Left lung (tissue), 4 donors: ENCODE measurements at regions not wholly inside any gene's neighbourhood (a gene's known extent, or its start where the extent isn't known, plus 50 kb on each side); places are given as distances from the start of the nearest gene placed in this dataset.

Experiments used
- ATAC-seq: fragments of 200-7000 bp; cut with Tn5 transposase; one replicate; pipeline ENCODE4 v1.9.1; 2020; ENCODE audit warnings: moderate library complexity
- DNase-seq, 4 donors: peaks; one replicate each; pipeline ENCODE4 v3.0.0-alpha.2; 2013 to 2020
- H3K27ac ChIP-seq, 2 donors: fragments of 200-600 bp; sonication (generic) in 1 of 2; one replicate each; pipeline versions ENCODE4 v1.5.0 to v1.8.0; 2020 to 2021
- H3K27me3 ChIP-seq, 2 donors: fragments of 200-600 bp; sonication (generic) in 1 of 2; one replicate each; pipeline versions ENCODE4 v1.5.0 to v1.8.0; 2020 to 2021
- H3K36me3 ChIP-seq, 2 donors: fragments of 200-600 bp; sonication (generic) in 1 of 2; one replicate each; pipeline versions ENCODE4 v1.5.0 to v1.8.0; 2020 to 2021
- H3K4me1 ChIP-seq, 2 donors: fragments of 200-600 bp; one replicate each; pipeline ENCODE4 v1.8.0; 2021
- H3K4me3 ChIP-seq, 2 donors: fragments of 200-600 bp; sonication (generic) in 1 of 2; one replicate each; pipeline versions ENCODE4 v1.5.0 to v1.8.0; 2020 to 2021; ENCODE audit warnings: mild to moderate bottlenecking in 1 of 2
- H3K9me3 ChIP-seq, 2 donors: fragments of 200-600 bp; sonication (generic) in 1 of 2; one replicate each; pipeline versions ENCODE4 v1.5.0 to v1.8.0; 2020 to 2021
- CTCF ChIP-seq, 2 donors: fragments of 200-600 bp; sonication (generic) in 1 of 2; IDR thresholded peaks; one replicate each; pipeline versions ENCODE4 v1.5.0 to v1.8.0; 2021; ENCODE audit warnings: antibody characterized with exemption in 2 of 2
- intact Hi-C, 2 donors: fragments of 100-400 bp; cut with DNase I; formaldehyde crosslinking; loops; one replicate each; pipeline versions ENCODE4 v1.11.2 to v1.14.2; 2022
- donor health status: DM: no; HTN: yes; CAD: no.
- donor health status: DM: no; HTN: no; CAD: no.

- intact Hi-C loops = no loop called here
- Histone ChIP-seq H3K27ac (no peak overlapping the region), H3K4me3 (no peak overlapping the region), H3K9me3 (no peaks in the 10 kb centered on the region), H3K4me1 (no peaks in the 10 kb centered on the region), H3K27me3 (peaks cover 0 to 5% of the 10 kb centered on the region in 2 donors), H3K36me3 (no peaks in the 10 kb centered on the region)
- ATAC-seq (no peak), DNase-seq (no peak)
- no peak for TF ChIP-seq CTCF (IDR thresholded peaks at IDR 0.05)
Measured at GRCh38 chr3:182621435-182622240, 171.7 kb upstream of the ATP11B start.

GRCh38 chr3:182622241-182622545, 171.1 kb upstream of the ATP11B start:
- Histone ChIP-seq H3K9me3 (no peaks in the 10 kb centered on the region), H3K36me3 (no peaks in the 10 kb centered on the region), H3K4me3 (no peak overlapping the region), H3K27me3 (peaks cover 0 to 5% of the 10 kb centered on the region in 2 donors), H3K4me1 (no peaks in the 10 kb centered on the region), H3K27ac (no peak overlapping the region)
- no peak for DNase-seq
- no peak for TF ChIP-seq CTCF (IDR thresholded peaks at IDR 0.05)
- intact Hi-C loops = no loop called here
- ATAC-seq = no peak

- TF ChIP-seq CTCF (IDR thresholded peaks at IDR 0.05) = no peak
- ATAC-seq (no peak), DNase-seq (no peak)
Measured at GRCh38 chr3:182626484-182627467, 166.5 kb upstream of the ATP11B start.

GRCh38 chr3:182628531-182628930, 164.8 kb upstream of the ATP11B start:
- DNase-seq (no peak), ATAC-seq (no peak)
- H3K4me1 ChIP-seq = no peaks in the 10 kb centered on the region
- H3K4me3 ChIP-seq = no peak overlapping the region
- intact Hi-C loops = no loop called here
- H3K9me3 ChIP-seq = no peaks in the 10 kb centered on the region
- H3K27me3 ChIP-seq = no peaks in the 10 kb centered on the region
- H3K27ac ChIP-seq = no peak overlapping the region
- no peak for TF ChIP-seq CTCF (IDR thresholded peaks at IDR 0.05)
- H3K36me3 ChIP-seq = no peaks in the 10 kb centered on the region

More at GRCh38 chr3:182626484-182627467, 166.5 kb upstream of the ATP11B start:
- intact Hi-C loops = no loop called here
- H3K27me3 ChIP-seq = no peaks in the 10 kb centered on the region
- H3K9me3 ChIP-seq = no peaks in the 10 kb centered on the region
- H3K4me3 ChIP-seq = no peak overlapping the region
- no peaks in the 10 kb centered on the region for H3K36me3 ChIP-seq
- no peaks in the 10 kb centered on the region for H3K4me1 ChIP-seq
- H3K27ac ChIP-seq = no peak overlapping the region

- Histone ChIP-seq H3K27me3 (no peaks in the 10 kb centered on the region), H3K36me3 (no peaks in the 10 kb centered on the region), H3K4me1 (no peaks in the 10 kb centered on the region), H3K4me3 (no peak overlapping the region), H3K27ac (no peak overlapping the region), H3K9me3 (no peaks in the 10 kb centered on the region)
- ATAC-seq (no peak), DNase-seq (no peak)
- no peak for TF ChIP-seq CTCF (IDR thresholded peaks at IDR 0.05)
- intact Hi-C loops = no loop called here
Measured at GRCh38 chr3:182629521-182629920, 163.8 kb upstream of the ATP11B start.
